Kidney (tissue), 13 donors: ENCODE measurements at regions not wholly inside any gene's neighbourhood (a gene's known extent, or its start where the extent isn't known, plus 50 kb on each side); places are given as distances from the start of the nearest gene placed in this dataset.
A peak's percentile ranks its signal among the peaks of the same experiment; 100 is the strongest.

Experiments used
- DNase-seq, 5 donors: peaks; one replicate each; pipeline ENCODE4 v3.0.0-alpha.2; 2013 to 2020
- FAIRE-seq: peaks from 2 replicates; lab custom pipeline; 2012; peaks lifted over from hg19 to GRCh38; lab: Jason Lieb, UNC
- H3K27ac ChIP-seq, 2 donors: one replicate each; pipeline ENCODE4 v1.7.0; 2013; ENCODE audit warnings: low read depth in 2 of 2, low read length in 2 of 2, inconsistent platforms in 1 of 2
- H3K27me3 ChIP-seq: one replicate; pipeline ENCODE4 v1.7.1; 2013; ENCODE audit warnings: low read length, inconsistent platforms; ENCODE audit not compliant: control insufficient read depth, insufficient read depth
- H3K36me3 ChIP-seq, 3 donors: one replicate each; pipeline versions ENCODE4 v1.7.0 to v1.7.1; 2013; ENCODE audit warnings: low read length in 3 of 3, control low read depth in 1 of 3, inconsistent platforms in 1 of 3; ENCODE audit not compliant: insufficient read depth in 3 of 3, control insufficient read depth in 2 of 3
- H3K4me1 ChIP-seq, 3 donors: one replicate each; pipeline versions ENCODE4 v1.7.0 to v1.7.1; 2013; ENCODE audit warnings: low read length in 3 of 3, inconsistent platforms in 1 of 3, low read depth in 1 of 3; ENCODE audit not compliant: control insufficient read depth in 2 of 3, insufficient read depth in 2 of 3
- H3K4me3 ChIP-seq, 3 donors: one replicate each; pipeline versions ENCODE4 v1.7.0 to v1.8.1; 2013; ENCODE audit warnings: low read length in 3 of 3, control low read depth in 1 of 3, inconsistent platforms in 1 of 3
- H3K9ac ChIP-seq, 3 donors: one replicate each; pipeline versions ENCODE4 v1.7.0 to v1.7.1; 2013; ENCODE audit warnings: low read length in 3 of 3, control low read depth in 1 of 3, inconsistent platforms in 1 of 3
- H3K9me3 ChIP-seq, 3 donors: one replicate each; pipeline versions ENCODE4 v1.7.0 to v1.7.1; 2013; ENCODE audit warnings: low read length in 3 of 3, control low read depth in 1 of 3, inconsistent platforms in 1 of 3; ENCODE audit not compliant: control insufficient read depth in 2 of 3, insufficient read depth in 1 of 3
- CTCF ChIP-seq: IDR thresholded peaks from 3 replicates; pipeline ENCODE4 v1.5.1; 2012; ENCODE audit warnings: mild to moderate bottlenecking, moderate library complexity, borderline replicate concordance; ENCODE audit not compliant: insufficient read depth; ENCODE audit errors: extremely low read depth
- intact Hi-C: fragments of 100-400 bp; cut with DNase I; formaldehyde crosslinking; loops from one replicate; pipeline ENCODE4 v1.11.1; 2022
- donor health status: control.
- donor health status: control.
- donor health status: control.
- donor health status: control.
- donor health status: control.
- donor health status: DM: yes; HTN: yes; CAD: no.
- donor health status: Normal renal cell carcinoma (clear cell type).

- no peaks in the 10 kb centered on the region for H3K27me3 ChIP-seq
- no peaks in the 10 kb centered on the region for H3K36me3 ChIP-seq
- H3K4me1 ChIP-seq = peaks cover 5 to 13% (median 10%) of the 10 kb centered on the region in 3 donors
- DNase-seq (peak in 1 of 5 donors; percentile 32), FAIRE-seq (no peak)
- H3K9ac ChIP-seq = no peak overlapping the region
- no peaks in the 10 kb centered on the region for H3K9me3 ChIP-seq
- H3K4me3 ChIP-seq = no peak overlapping the region
- intact Hi-C loops = loop anchor here (10.0 kb wide), 1 partner anchor 400 kb away; no protein-coding TSS in a partner anchor
- no peak for TF ChIP-seq CTCF
- H3K27ac ChIP-seq = no peak overlapping the region
Observed at GRCh38 chr2:42844366-42844765, 52.0 kb upstream of the HAAO start.

- intact Hi-C loops = loop anchor here (10.0 kb wide), 1 partner anchor 401 kb away; no protein-coding TSS in a partner anchor
- no peaks in the 10 kb centered on the region for H3K36me3 ChIP-seq
- H3K4me3 ChIP-seq = no peak overlapping the region
- H3K27ac ChIP-seq = no peak overlapping the region
- no peaks in the 10 kb centered on the region for H3K27me3 ChIP-seq
- H3K4me1 ChIP-seq = peaks cover 5 to 13% (median 10%) of the 10 kb centered on the region in 3 donors
- FAIRE-seq = no peak
- DNase-seq = peak in 2 of 5 donors; percentile 31 to 67
- no peaks in the 10 kb centered on the region for H3K9me3 ChIP-seq
- TF ChIP-seq CTCF = no peak
- H3K9ac ChIP-seq = no peak overlapping the region
Observed at GRCh38 chr2:42843611-42844010, 51.2 kb upstream of the HAAO start.

- no peak for TF ChIP-seq CTCF
- Histone ChIP-seq H3K4me1 (peaks cover 5 to 13% (median 10%) of the 10 kb centered on the region in 3 donors), H3K9me3 (no peaks in the 10 kb centered on the region), H3K4me3 (no peak overlapping the region), H3K27ac (no peak overlapping the region), H3K9ac (no peak overlapping the region), H3K27me3 (no peaks in the 10 kb centered on the region), H3K36me3 (no peaks in the 10 kb centered on the region)
- FAIRE-seq (no peak), DNase-seq (peak in 1 of 5 donors; percentile 35)
- intact Hi-C loops = loop anchor here (10.0 kb wide), 1 partner anchor 402 kb away; no protein-coding TSS in a partner anchor
Observed at GRCh38 chr2:42843131-42843530, 50.7 kb upstream of the HAAO start.

- no peak for FAIRE-seq
- Histone ChIP-seq H3K9me3 (no peaks in the 10 kb centered on the region), H3K4me3 (no peak overlapping the region), H3K9ac (no peak overlapping the region), H3K4me1 (peaks cover 5 to 13% (median 10%) of the 10 kb centered on the region in 3 donors), H3K27me3 (no peaks in the 10 kb centered on the region), H3K27ac (no peak overlapping the region), H3K36me3 (no peaks in the 10 kb centered on the region)
- DNase-seq = peak in 2 of 5 donors; percentile 31 to 69
- TF ChIP-seq CTCF = no peak
- intact Hi-C loops = loop anchor here (10.0 kb wide), 1 partner anchor 402 kb away; no protein-coding TSS in a partner anchor
Observed at GRCh38 chr2:42842466-42842865, 50.1 kb upstream of the HAAO start.
